ENCODE measurements at regions not wholly inside any gene's neighbourhood (a gene's known extent, or its start where the extent isn't known, plus 50 kb on each side); places are given as distances from the start of the nearest gene placed in this dataset.

DNA sequence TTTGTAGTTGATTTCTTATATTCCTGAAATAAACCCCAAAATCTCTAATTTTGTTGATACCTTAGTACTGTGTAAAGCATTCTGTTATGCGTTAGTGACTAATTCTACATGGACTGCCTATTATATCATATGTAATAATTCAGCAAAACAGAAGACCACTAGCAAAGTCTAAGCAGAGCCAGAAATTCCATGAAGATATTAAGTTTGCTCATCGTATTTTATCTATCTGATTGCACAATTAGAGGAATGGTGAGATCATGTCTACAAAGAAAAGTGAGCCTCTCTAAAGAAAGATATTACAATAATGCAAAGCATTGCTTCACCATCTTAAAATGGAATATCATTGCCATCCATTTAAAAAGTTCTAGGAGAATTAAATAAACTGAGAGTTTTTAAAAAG, 374.6 kb upstream of the SLC7A11 start:
- TF ChIP-seq, protein P1, sequence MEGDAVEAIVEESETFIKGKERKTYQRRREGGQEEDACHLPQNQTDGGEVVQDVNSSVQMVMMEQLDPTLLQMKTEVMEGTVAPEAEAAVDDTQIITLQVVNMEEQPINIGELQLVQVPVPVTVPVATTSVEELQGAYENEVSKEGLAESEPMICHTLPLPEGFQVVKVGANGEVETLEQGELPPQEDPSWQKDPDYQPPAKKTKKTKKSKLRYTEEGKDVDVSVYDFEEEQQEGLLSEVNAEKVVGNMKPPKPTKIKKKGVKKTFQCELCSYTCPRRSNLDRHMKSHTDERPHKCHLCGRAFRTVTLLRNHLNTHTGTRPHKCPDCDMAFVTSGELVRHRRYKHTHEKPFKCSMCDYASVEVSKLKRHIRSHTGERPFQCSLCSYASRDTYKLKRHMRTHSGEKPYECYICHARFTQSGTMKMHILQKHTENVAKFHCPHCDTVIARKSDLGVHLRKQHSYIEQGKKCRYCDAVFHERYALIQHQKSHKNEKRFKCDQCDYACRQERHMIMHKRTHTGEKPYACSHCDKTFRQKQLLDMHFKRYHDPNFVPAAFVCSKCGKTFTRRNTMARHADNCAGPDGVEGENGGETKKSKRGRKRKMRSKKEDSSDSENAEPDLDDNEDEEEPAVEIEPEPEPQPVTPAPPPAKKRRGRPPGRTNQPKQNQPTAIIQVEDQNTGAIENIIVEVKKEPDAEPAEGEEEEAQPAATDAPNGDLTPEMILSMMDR (IDR thresholded peaks at IDR 0.05) = no peak
- no peak for TF ChIP-seq POLR2A (IDR thresholded peaks at IDR 0.05)
